ENCODE measurements at regions not wholly inside any gene's neighbourhood (a gene's known extent, or its start where the extent isn't known, plus 50 kb on each side); places are given as distances from the start of the nearest gene placed in this dataset.

DNA sequence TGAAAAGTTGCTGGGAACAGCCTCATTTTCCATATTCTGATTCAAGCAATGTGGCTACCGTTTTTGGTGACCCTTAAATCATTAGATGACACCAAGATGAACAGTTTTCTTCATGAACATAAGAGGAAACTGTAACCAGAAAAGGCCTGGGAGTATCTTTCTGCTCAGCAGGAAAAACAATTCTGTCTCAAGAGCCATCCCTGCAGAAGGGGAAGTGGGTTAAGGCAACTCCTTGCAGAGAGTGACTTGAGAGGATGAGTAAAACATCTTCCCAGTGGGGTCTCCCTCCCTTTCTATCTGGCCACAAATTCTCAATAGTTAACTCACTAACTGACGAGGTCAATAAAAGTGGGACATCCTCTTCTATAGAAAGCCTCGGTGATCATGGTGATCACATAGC, 187.6 kb upstream of the NRIP1 start:
- TF ChIP-seq TCF7L2 (IDR thresholded peaks at IDR 0.05; ENCODE audit: low read depth, low read length) (no peak), POLR2AphosphoS5 (IDR thresholded peaks at IDR 0.05; ENCODE audit: low read depth, low read length) (no peak), SIN3A (IDR thresholded peaks at IDR 0.05; ENCODE audit: borderline replicate concordance, insufficient read depth, low read depth, low read length) (no peak)
- TF ChIP-seq, protein P1, sequence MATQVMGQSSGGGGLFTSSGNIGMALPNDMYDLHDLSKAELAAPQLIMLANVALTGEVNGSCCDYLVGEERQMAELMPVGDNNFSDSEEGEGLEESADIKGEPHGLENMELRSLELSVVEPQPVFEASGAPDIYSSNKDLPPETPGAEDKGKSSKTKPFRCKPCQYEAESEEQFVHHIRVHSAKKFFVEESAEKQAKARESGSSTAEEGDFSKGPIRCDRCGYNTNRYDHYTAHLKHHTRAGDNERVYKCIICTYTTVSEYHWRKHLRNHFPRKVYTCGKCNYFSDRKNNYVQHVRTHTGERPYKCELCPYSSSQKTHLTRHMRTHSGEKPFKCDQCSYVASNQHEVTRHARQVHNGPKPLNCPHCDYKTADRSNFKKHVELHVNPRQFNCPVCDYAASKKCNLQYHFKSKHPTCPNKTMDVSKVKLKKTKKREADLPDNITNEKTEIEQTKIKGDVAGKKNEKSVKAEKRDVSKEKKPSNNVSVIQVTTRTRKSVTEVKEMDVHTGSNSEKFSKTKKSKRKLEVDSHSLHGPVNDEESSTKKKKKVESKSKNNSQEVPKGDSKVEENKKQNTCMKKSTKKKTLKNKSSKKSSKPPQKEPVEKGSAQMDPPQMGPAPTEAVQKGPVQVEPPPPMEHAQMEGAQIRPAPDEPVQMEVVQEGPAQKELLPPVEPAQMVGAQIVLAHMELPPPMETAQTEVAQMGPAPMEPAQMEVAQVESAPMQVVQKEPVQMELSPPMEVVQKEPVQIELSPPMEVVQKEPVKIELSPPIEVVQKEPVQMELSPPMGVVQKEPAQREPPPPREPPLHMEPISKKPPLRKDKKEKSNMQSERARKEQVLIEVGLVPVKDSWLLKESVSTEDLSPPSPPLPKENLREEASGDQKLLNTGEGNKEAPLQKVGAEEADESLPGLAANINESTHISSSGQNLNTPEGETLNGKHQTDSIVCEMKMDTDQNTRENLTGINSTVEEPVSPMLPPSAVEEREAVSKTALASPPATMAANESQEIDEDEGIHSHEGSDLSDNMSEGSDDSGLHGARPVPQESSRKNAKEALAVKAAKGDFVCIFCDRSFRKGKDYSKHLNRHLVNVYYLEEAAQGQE (IDR thresholded peaks at IDR 0.05; ENCODE audit: insufficient read depth in 1 of 2, low read depth in 2 of 2, low read length in 1 of 2): no peak
- TF ChIP-seq, protein P2, sequence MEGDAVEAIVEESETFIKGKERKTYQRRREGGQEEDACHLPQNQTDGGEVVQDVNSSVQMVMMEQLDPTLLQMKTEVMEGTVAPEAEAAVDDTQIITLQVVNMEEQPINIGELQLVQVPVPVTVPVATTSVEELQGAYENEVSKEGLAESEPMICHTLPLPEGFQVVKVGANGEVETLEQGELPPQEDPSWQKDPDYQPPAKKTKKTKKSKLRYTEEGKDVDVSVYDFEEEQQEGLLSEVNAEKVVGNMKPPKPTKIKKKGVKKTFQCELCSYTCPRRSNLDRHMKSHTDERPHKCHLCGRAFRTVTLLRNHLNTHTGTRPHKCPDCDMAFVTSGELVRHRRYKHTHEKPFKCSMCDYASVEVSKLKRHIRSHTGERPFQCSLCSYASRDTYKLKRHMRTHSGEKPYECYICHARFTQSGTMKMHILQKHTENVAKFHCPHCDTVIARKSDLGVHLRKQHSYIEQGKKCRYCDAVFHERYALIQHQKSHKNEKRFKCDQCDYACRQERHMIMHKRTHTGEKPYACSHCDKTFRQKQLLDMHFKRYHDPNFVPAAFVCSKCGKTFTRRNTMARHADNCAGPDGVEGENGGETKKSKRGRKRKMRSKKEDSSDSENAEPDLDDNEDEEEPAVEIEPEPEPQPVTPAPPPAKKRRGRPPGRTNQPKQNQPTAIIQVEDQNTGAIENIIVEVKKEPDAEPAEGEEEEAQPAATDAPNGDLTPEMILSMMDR (IDR thresholded peaks at IDR 0.05): no peak
- intact Hi-C loops (cut with micrococcal nuclease; ENCODE audit: unreplicated experiment): no loop called here
- Histone ChIP-seq H3K27me3 (ENCODE audit: control insufficient read depth, insufficient read depth, low read length) (no peaks in the 10 kb centered on the region), H3K9me3 (ENCODE audit: control insufficient read depth, insufficient read depth, low read depth, low read length) (no peaks in the 10 kb centered on the region), H3K36me3 (ENCODE audit: control insufficient read depth, insufficient read depth, low read length) (no peaks in the 10 kb centered on the region), H3K4me3 (ENCODE audit: low read depth in 2 of 2, low read length in 2 of 2) (no peak overlapping the region), H3K4me1 (ENCODE audit: control insufficient read depth, insufficient read depth, low read length) (no peaks in the 10 kb centered on the region), H3K27ac (ENCODE audit: low read length) (no peak overlapping the region)
- DNase-seq (ENCODE audit: low read depth, low spot score) (no peak), ATAC-seq (no peak)
- in situ Hi-C loops (cut with HindIII; ENCODE audit: low pct_unique_long_range_greater_than_20kb, low sequenced_read_pairs): no loop called here
- CTCF ChIA-PET: no interaction called here
- POLR2A ChIA-PET: no interaction called here
- no TSS peak for BruUV-seq (replicated peaks)

DNA sequence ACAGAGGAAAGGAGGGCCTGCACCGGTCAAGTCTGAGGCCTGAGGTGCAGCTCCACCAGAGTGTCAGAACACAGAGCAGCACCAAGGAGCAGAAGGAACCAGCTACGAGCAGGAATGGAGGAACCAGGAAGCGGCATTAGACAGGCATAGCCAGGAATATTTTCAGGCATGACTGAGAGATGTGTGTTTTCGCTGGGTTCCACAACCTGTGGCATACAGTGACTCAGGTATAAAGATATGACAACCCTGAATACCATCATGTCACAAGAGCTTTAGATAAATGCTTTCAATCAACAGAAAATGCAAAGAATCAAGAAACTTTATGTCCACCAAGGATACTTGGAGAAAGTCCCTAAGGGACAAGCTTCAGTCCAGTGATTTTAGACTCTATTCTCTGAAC, 189.3 kb upstream of the NRIP1 start:
- in situ Hi-C loops (cut with HindIII; ENCODE audit: low pct_unique_long_range_greater_than_20kb, low sequenced_read_pairs) (no loop called here), intact Hi-C loops (cut with micrococcal nuclease; ENCODE audit: unreplicated experiment) (no loop called here)
- DNase-seq (ENCODE audit: low read depth, low spot score) (no peak), ATAC-seq (no peak)
- CTCF ChIA-PET: no interaction called here
- H3K27me3 ChIP-seq (ENCODE audit: control insufficient read depth, insufficient read depth, low read length): no peaks in the 10 kb centered on the region
- TF ChIP-seq, protein P1 (IDR thresholded peaks at IDR 0.05; ENCODE audit: insufficient read depth in 1 of 2, low read depth in 2 of 2, low read length in 1 of 2): no peak
- no peak overlapping the region for H3K4me3 ChIP-seq (ENCODE audit: low read depth in 2 of 2, low read length in 2 of 2)
- POLR2A ChIA-PET: no interaction called here
- no peak overlapping the region for H3K27ac ChIP-seq (ENCODE audit: low read length)
- no TSS peak for BruUV-seq (replicated peaks)
- no peaks in the 10 kb centered on the region for H3K9me3 ChIP-seq (ENCODE audit: control insufficient read depth, insufficient read depth, low read depth, low read length)
- no peaks in the 10 kb centered on the region for H3K4me1 ChIP-seq (ENCODE audit: control insufficient read depth, insufficient read depth, low read length)
- H3K36me3 ChIP-seq (ENCODE audit: control insufficient read depth, insufficient read depth, low read length): no peaks in the 10 kb centered on the region

Measured in Panc1 (cell line).